Omental fat pad (tissue), 3 donors: ENCODE measurements at regions not wholly inside any gene's neighbourhood (a gene's known extent, or its start where the extent isn't known, plus 50 kb on each side); places are given as distances from the start of the nearest gene placed in this dataset.

Source experiments
- ATAC-seq: fragments of 150-250 bp; one replicate; pipeline ENCODE4 v1.9.1; 2016; ENCODE audit warnings: mild to moderate bottlenecking, moderate library complexity; ENCODE audit not compliant: low FRiP score
- DNase-seq: peaks from one replicate; pipeline ENCODE4 v3.0.0-alpha.2; 2019; ENCODE audit warnings: low spot score
- CTCF ChIP-seq, 3 donors: fragments of 450-650 bp; IDR thresholded peaks; one replicate each; pipeline ENCODE4 v1.5.1; 2016 to 2017; ENCODE audit warnings: antibody characterized with exemption in 3 of 3, mild to moderate bottlenecking in 3 of 3, moderate library complexity in 2 of 3

- DNase-seq (no peak), ATAC-seq (no peak)
- TF ChIP-seq CTCF (IDR thresholded peaks at IDR 0.05) = no peak
Measured at GRCh38 chr3:107452436-107452835, 70.3 kb upstream of the BBX start.

- no peak for ATAC-seq
- TF ChIP-seq CTCF (IDR thresholded peaks at IDR 0.05) = no peak
- no peak for DNase-seq
Measured at GRCh38 chr3:107453504-107453903, 69.3 kb upstream of the BBX start.

- no peak for TF ChIP-seq CTCF (IDR thresholded peaks at IDR 0.05)
- no peak for DNase-seq
- ATAC-seq = no peak
Measured at GRCh38 chr3:107455621-107456020, 67.1 kb upstream of the BBX start.

- no peak for TF ChIP-seq CTCF (IDR thresholded peaks at IDR 0.05)
- no peak for ATAC-seq
- DNase-seq = no peak
Measured at GRCh38 chr3:107456501-107456900, 66.3 kb upstream of the BBX start.

GRCh38 chr3:107458871-107459270 is 63.9 kb upstream of the BBX start:
- DNase-seq = no peak
- TF ChIP-seq CTCF (IDR thresholded peaks at IDR 0.05) = no peak
- ATAC-seq = no peak

- DNase-seq = no peak
- ATAC-seq = no peak
- no peak for TF ChIP-seq CTCF (IDR thresholded peaks at IDR 0.05)
Measured at GRCh38 chr3:107461721-107462120, 61.0 kb upstream of the BBX start.

- no peak for TF ChIP-seq CTCF (IDR thresholded peaks at IDR 0.05)
- DNase-seq (no peak), ATAC-seq (no peak)
Measured at GRCh38 chr3:107464037-107464436, 58.7 kb upstream of the BBX start.
